ENCODE measurements at regions not wholly inside any gene's neighbourhood (a gene's known extent, or its start where the extent isn't known, plus 50 kb on each side); places are given as distances from the start of the nearest gene placed in this dataset.

GRCh38 chr4:151822331-151822730 is 61.5 kb upstream of the GATB start:
- DNase-seq (ENCODE audit: low read depth) = no peak
- TF ChIP-seq CTCF (IDR thresholded peaks at IDR 0.05; ENCODE audit: insufficient read depth, low read length, poor library complexity, severe bottlenecking) = no peak
- H3K4me3 ChIP-seq (ENCODE audit: low read depth, low read length) = no peak overlapping the region
- H3K27me3 ChIP-seq (ENCODE audit: control insufficient read depth, insufficient read depth, low read length) = no peaks in the 10 kb centered on the region
- no peaks in the 10 kb centered on the region for H3K36me3 ChIP-seq (ENCODE audit: control insufficient read depth, insufficient read depth, low read length)

GRCh38 chr4:151820004-151820403 is 59.2 kb upstream of the GATB start:
- DNase-seq (ENCODE audit: low read depth) = no peak
- TF ChIP-seq CTCF (IDR thresholded peaks at IDR 0.05; ENCODE audit: insufficient read depth, low read length, poor library complexity, severe bottlenecking) = no peak
- H3K4me3 ChIP-seq (ENCODE audit: low read depth, low read length) = no peak overlapping the region
- no peaks in the 10 kb centered on the region for H3K27me3 ChIP-seq (ENCODE audit: control insufficient read depth, insufficient read depth, low read length)
- no peaks in the 10 kb centered on the region for H3K36me3 ChIP-seq (ENCODE audit: control insufficient read depth, insufficient read depth, low read length)

- Histone ChIP-seq H3K27me3 (ENCODE audit: control insufficient read depth, insufficient read depth, low read length) (no peaks in the 10 kb centered on the region), H3K4me3 (ENCODE audit: low read depth, low read length) (no peak overlapping the region), H3K36me3 (ENCODE audit: control insufficient read depth, insufficient read depth, low read length) (no peaks in the 10 kb centered on the region)
- TF ChIP-seq CTCF (IDR thresholded peaks at IDR 0.05; ENCODE audit: insufficient read depth, low read length, poor library complexity, severe bottlenecking) = no peak
- no peak for DNase-seq (ENCODE audit: low read depth)
These were observed 50.6 kb upstream of the GATB start for GRCh38 chr4:151811403-151811802.
